Frontal cortex (tissue), 3 donors: ENCODE measurements at regions not wholly inside any gene's neighbourhood (a gene's known extent, or its start where the extent isn't known, plus 50 kb on each side); places are given as distances from the start of the nearest gene placed in this dataset.

ENCODE experiments used
- DNase-seq, 2 donors: peaks; one replicate each; pipeline ENCODE4 v3.0.0; 2012; ENCODE audit warnings: low spot score in 2 of 2
- FAIRE-seq: peaks from 2 replicates; lab custom pipeline; 2012; peaks lifted over from hg19 to GRCh38; lab: Jason Lieb, UNC
- donor health status: control.
- donor health status: control.
- donor health status: control.

DNA sequence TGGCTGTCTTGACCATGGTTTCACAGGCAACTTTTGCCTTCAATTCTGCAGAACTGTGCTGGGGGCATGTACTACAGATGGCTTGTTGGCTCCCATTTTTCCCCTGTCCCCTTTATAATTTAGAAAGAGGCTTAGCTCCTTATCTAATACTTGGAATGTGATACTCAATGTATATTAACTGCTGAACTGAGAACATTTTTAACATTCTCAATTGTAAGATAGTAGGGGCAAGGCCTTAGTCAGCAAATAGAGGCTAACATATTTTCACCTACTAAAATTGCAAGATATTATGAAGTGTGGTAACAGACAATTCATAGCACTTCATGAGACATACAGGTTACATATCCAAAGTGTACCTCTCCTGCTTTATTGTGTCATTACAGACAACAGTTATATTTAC, 118.1 kb upstream of the ZNF366 start:
- DNase-seq (no peak), FAIRE-seq (no peak)

DNA sequence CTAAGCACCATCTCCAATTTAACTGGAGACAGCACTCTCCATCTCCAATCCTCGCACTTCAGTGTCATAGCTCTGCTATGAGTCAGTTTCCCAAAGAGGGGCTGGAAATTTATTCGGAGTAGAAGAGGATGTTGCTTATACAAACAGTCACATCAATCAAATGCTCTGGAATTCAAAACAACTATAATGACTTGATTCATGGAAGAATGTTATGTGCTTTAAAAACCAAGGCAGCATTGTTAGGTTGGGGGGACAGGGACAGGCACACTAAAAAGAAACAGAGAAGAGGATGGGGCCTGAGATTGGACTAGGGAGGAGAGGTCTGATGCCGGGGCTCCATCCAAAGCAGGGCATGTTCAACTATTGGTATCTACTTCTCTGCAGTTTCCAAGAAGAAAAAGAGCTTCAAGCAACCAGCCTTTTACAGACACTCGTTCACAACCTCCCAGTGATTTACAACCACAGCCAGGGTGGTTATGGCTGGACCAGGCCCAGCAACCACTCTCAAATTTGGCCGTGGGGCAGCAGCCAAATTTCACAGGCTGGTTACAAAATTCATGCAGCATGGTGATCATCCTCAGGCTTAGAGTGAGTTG, 117.5 kb upstream of the ZNF366 start:
- FAIRE-seq, result no peak
- no peak for DNase-seq

GRCh38 chr5:72623936-72624335, 116.7 kb upstream of the ZNF366 start:
- FAIRE-seq (no peak), DNase-seq (no peak)

DNA sequence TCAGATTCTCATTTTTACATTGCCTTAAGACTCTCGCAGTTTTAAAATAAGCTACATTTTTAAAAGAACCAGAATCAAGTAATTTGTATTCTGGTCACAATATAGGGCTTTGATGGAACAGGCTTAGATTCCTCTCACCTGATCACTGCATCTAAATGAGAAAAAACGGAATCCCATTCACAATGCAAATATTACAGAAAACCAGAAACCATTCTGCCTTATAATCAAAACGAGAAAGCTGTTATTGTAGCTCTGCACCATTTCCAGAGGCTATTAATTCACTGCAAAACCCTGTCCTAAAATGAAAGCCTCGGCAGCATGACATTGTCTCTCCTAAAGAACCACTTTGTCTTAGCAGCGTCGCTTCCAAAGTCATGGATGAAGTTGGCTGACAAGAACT, 116.1 kb upstream of the ZNF366 start:
- FAIRE-seq, result no peak
- DNase-seq, result no peak

DNA sequence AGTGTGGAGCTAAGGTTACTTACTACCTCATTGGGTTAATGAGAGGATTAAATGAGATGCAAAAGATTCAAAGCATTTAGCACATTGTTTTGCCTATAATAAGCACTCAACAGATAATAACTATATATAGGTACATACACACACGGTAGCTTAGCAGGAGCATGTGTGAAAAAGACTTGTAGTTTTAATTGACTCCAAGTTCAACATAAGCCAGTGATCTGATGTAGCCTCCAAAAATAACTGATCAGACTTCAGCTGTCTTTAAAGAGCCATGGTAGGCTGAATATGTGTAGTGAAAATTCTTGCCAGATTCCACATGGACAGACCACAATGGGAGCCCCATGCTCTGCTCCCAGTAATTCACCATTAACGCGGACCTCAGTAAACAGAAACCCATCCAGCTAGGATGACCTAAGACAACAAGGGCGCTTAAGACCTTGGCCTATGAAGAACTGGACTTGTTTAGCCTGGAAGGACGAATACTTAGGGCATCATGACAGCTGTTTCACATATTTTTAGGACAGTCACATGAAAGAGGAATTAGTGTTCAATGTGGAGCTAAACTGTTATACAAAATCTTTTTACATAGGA, 115.1 kb upstream of the ZNF366 start:
- FAIRE-seq, result no peak
- no peak for DNase-seq

DNA sequence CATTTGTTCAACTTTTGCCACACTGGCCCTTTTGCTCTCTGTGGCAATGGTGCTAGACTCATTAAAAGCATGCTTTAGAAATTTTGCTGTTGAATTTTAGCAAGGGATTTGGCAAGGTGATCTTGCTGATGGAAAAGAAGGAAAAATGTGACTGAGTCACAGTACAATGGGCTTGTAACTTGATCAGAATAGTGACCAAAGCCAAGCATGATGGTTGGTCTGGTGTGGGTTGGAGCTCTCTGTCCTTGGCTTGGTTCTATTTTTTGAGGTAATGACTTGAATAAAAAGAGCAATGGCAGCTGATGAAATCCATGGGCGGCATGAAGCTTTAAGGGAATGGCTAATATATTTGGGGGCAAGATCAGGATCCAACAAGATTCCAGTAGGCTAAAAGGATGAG, 114.4 kb upstream of the ZNF366 start:
- no peak for DNase-seq
- no peak for FAIRE-seq

DNA sequence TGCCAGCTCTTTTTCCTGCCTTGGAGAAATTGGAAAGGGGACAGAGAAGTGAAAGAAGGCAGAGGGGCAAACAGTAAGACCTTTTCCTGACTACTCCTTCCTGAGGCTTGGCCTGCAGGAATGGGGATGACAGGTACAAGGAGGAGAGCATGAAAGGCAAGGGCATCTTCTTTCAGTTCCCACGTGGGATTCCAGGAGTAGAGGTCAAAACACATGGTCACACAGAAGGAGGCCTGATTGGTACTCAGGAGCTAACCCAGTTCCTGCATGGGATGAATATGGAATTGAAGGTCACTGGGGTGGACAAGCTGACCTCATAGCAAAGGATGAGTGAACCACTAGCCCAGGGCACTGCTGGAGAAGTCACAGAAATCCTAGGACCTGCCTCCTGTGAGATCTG, 112.5 kb upstream of the ZNF366 start:
- FAIRE-seq (no peak), DNase-seq (no peak)

- no peak for FAIRE-seq
- no peak for DNase-seq
Observed at GRCh38 chr5:72619251-72619650, 112.0 kb upstream of the ZNF366 start.

DNA sequence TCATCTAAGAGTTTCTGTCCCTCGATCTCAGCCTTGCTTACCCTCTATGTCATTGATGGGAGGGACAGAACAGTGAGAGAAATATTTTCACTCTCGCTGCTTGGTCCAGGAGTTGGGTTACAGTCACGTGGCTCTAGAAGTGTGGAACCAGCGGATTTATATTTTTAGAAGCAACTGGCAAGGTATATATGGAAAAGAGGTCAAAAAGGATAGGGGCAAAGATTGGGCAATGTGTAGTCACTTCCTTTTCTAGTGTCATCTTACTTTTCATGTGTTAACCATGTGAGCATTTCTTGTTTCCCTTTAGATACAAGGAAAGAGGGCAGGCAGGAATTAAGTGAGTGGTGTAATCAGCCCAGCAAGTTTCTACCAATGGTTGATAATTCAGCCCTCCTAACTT, 111.5 kb upstream of the ZNF366 start:
- DNase-seq (no peak), FAIRE-seq (no peak)

GRCh38 chr5:72615061-72615460, 107.9 kb upstream of the ZNF366 start:
- FAIRE-seq, result no peak
- DNase-seq, result no peak

DNA sequence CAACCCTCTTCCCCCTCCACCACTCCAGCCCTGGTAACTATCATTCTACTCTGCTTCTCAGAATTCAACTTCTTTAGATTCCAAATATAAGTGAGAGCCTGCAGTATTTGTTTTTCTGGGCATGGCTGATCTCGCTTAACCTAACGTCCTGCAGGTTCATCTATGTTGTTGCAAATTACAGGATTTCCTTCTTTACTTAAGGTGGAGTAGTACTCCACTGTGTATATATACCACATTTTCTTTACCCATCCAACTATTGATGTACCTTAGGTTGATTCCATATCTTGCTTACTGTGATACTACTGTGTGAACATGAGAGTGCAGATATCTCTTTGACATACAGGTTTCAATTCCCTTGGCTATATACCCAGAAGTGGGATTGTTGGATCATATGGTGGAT, 106.3 kb upstream of the ZNF366 start:
- DNase-seq (no peak), FAIRE-seq (no peak)

DNA sequence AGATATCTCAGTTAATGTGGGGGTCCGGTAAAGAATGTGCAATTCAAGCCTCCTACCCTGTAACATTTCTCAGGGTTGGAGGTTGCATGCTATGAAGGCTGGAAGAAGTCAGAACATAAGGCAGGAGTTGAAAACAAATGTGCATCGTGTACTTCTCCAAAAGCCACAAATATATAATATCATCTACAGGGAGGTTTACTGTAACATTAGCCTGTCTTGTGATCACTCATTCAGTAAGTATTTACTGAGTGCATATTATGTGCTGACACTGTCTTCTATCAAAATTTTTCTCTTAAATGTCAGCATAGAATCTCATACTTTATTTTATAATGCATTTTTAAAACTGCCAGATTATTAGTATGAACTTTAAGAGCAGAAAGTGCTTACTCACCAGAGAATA, 105.6 kb upstream of the ZNF366 start:
- DNase-seq (no peak), FAIRE-seq (no peak)

GRCh38 chr5:72611118-72611730, 104.0 kb upstream of the ZNF366 start:
- peak; percentile 15 for FAIRE-seq
- DNase-seq, result peak; percentile 28 to 58

GRCh38 chr5:72608926-72609325, 101.7 kb upstream of the ZNF366 start:
- FAIRE-seq (no peak), DNase-seq (no peak)

GRCh38 chr5:72608297-72608696, 101.1 kb upstream of the ZNF366 start:
- DNase-seq, result peak in 1 of 2 donors; percentile 8
- no peak for FAIRE-seq

- DNase-seq (no peak), FAIRE-seq (no peak)
Observed at GRCh38 chr5:72607381-72607780, 100.2 kb upstream of the ZNF366 start.

DNA sequence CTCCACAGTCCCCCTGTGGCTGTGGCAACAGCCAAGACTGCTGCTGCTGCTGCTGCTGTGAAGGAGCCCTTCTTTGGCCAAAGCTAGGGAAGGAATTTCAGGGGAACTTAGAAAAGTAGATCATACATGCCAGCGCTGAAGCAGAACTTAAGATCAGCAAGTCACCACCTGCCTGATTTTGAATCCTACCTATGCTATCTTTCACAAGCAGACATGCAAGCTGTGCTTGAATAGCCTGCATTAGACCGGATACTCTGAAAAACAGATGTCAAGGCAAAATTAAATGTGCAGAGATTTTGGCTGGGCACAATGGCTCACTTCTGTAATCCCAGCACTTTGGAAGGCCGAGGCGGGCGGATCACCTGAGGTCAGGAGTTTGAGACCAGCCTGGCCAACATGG, 99.3 kb upstream of the ZNF366 start:
- DNase-seq, result no peak
- FAIRE-seq, result no peak

DNA sequence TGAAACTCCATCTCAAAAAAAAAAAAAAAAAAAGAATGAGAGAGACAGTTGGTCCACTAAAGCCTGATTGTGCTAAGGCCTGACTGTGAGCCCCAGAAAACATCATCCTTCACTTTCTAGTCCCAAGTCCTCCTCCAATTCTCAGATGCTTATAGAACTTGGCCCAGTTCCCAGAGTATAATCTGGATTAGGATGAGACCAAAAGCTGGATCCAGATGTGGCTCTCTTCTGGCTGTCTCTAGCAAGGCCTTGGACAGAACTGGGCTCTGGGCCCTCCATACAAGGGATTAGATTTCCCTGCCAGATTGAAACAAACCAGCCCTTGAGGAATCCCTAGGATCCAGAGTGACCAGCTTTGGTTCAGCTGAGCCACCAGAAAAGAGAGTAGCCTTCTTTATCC, 98.4 kb upstream of the ZNF366 start:
- FAIRE-seq (no peak), DNase-seq (no peak)

DNA sequence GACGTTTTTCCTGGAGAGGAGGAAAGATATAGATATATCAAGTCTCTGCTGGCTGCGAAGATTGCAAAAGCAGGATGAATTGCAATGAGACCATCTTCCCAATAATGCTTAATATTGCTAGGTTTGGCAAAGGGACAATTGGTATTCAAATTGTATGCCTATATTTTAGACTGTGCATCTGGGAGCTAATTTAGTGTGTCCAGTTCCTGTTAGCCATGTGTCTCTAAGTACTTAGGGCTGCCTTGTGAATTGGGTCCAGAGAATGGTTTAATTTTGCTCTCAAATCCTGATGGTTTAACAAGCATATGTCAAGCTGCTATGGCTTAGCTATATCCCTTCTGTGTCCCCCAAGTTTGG, 97.6 kb upstream of the ZNF366 start:
- FAIRE-seq (no peak), DNase-seq (no peak)

GRCh38 chr5:72604111-72604797, 97.0 kb upstream of the ZNF366 start:
- DNase-seq, result no peak

More at GRCh38 chr5:72604111-72604797, 97.0 kb upstream of the ZNF366 start:
- no peak for FAIRE-seq
